ENCODE measurements at regions not wholly inside any gene's neighbourhood (a gene's known extent, or its start where the extent isn't known, plus 50 kb on each side); places are given as distances from the start of the nearest gene placed in this dataset.

DNA sequence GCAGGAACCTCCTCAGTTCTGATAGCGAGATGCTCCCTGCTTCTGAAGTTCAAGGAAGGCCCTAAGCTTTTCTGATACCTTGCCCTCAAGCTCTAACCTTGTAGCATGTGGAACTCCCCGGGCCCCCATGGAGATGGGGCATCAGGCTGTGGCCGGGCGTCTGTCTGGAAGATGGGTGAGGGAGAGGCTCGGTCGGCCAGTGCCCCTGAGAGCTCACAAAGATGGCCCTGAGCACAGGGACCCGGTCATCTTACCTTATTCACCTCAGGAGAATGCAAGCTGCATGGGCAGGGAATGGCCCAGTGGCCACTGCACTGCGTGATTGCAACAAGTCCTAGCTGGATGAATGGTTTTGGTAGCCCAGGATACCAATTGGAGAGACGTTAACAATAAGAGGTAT is 830.3 kb downstream of the TBC1D22A start:
- H3K4me3 ChIP-seq (ENCODE audit: low read depth, low read length): no peak overlapping the region
- no peak for DNase-seq (ENCODE audit: low read depth)

DNA sequence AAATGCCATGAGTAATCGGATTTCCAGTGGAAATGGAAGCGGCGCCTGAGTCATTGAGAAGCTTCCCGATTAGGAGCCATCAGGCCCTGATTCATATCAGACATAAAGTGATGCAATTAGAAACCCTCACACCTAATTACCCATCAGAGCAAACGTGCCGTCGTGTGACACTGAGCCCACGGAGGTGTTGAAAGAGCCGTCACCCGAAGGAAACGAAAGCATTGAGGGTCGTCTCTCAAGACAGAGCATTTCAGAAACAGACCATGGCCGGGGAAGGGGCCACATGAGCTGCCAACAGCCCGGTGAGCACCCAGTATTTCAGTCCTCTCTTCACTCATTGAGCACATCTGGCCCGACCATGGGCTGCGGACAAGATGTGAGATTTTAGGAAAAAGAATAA is 829.3 kb downstream of the TBC1D22A start:
- no peak overlapping the region for H3K4me3 ChIP-seq (ENCODE audit: low read depth, low read length)
- DNase-seq (ENCODE audit: low read depth): no peak
- TF ChIP-seq, protein P1, sequence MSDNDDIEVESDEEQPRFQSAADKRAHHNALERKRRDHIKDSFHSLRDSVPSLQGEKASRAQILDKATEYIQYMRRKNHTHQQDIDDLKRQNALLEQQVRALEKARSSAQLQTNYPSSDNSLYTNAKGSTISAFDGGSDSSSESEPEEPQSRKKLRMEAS (IDR thresholded peaks at IDR 0.05; ENCODE audit: low read depth, low read length): no peak
- TF ChIP-seq, protein P2, sequence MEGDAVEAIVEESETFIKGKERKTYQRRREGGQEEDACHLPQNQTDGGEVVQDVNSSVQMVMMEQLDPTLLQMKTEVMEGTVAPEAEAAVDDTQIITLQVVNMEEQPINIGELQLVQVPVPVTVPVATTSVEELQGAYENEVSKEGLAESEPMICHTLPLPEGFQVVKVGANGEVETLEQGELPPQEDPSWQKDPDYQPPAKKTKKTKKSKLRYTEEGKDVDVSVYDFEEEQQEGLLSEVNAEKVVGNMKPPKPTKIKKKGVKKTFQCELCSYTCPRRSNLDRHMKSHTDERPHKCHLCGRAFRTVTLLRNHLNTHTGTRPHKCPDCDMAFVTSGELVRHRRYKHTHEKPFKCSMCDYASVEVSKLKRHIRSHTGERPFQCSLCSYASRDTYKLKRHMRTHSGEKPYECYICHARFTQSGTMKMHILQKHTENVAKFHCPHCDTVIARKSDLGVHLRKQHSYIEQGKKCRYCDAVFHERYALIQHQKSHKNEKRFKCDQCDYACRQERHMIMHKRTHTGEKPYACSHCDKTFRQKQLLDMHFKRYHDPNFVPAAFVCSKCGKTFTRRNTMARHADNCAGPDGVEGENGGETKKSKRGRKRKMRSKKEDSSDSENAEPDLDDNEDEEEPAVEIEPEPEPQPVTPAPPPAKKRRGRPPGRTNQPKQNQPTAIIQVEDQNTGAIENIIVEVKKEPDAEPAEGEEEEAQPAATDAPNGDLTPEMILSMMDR (IDR thresholded peaks at IDR 0.05; ENCODE audit: low read depth, low read length): no peak
- TF ChIP-seq POLR2A (IDR thresholded peaks at IDR 0.05; ENCODE audit: extremely low read depth, insufficient read length) (no peak), MYC (IDR thresholded peaks at IDR 0.05; ENCODE audit: low read depth, low read length) (no peak)

More for the DNA sequence above, 830.3 kb downstream of the TBC1D22A start:
- TF ChIP-seq, protein P2 (IDR thresholded peaks at IDR 0.05; ENCODE audit: low read depth, low read length): no peak
- no peak for TF ChIP-seq MYC (IDR thresholded peaks at IDR 0.05; ENCODE audit: low read depth, low read length)
- TF ChIP-seq, protein P1 (IDR thresholded peaks at IDR 0.05; ENCODE audit: low read depth, low read length): no peak
- no peak for TF ChIP-seq POLR2A (IDR thresholded peaks at IDR 0.05; ENCODE audit: extremely low read depth, insufficient read length)

DNA sequence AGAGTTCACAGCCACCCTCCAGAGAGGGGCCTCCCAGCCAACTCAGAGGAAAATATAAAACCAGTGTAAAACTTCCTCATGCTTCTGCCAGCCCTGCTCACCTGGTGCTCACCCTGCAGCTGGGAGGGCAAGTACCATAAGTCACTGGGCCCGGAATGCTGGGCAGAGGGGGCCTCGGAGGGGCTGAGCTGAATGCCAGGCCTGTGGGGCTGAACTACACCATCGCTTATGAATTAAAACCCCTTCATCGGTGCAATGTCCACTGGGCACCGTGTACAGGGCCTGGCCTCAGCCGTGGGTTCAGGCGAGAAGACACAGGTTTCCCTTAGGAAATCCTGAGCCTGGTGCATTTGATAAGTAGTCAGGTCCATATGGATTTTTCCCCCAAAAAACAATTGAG is 828.6 kb downstream of the TBC1D22A start:
- H3K4me3 ChIP-seq (ENCODE audit: low read depth, low read length): no peak overlapping the region
- no peak for TF ChIP-seq MYC (IDR thresholded peaks at IDR 0.05; ENCODE audit: low read depth, low read length)
- TF ChIP-seq, protein P1 (IDR thresholded peaks at IDR 0.05; ENCODE audit: low read depth, low read length): no peak
- DNase-seq (ENCODE audit: low read depth): no peak

DNA sequence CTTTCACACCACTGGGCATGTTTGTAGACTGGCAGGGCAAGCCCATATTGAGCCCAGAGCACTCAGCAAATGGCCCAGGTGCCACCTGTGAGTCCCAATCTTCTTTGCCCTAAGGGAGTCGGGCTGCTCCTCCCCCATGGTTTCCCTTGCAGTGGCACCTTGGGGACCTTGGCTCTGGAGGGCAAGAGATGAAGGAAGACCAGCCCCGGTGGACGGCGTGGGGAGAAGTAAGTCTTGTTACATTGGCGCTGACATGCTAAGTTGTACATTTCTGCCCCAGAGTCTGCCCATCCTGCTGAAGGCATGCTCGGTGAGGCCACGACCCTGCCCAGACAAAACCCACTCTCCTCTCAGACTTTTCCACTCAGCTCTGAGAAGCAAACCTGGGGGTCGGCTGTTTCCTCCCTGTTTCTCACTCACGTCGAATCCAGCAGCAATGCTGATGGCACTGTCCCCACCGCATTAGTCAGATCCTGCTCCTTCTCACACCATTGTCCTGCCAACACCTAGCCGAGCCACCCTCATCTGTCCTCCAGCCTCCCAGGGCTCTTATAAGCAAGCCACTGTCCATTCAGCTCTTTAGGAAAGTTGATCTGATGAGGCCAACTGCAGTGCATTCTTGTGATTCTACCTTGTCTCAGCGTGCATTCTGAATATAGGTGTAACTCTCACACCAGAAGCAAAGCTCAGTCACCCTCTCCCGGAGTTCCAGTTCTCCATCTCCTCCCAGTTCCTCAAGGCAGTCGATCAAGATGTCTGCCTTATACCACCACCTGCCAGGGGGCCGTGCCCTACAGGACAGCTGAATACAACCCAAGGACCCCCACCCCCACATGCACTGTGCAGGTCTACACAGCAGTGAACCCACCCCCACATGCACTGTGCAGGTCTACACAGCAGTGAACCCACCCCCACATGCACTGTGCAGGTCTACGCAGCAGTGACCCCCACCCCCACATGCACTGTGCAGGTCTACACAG is 827.1 kb downstream of the TBC1D22A start:
- no peak overlapping the region for H3K4me3 ChIP-seq (ENCODE audit: low read depth, low read length)
- TF ChIP-seq, protein P1 (IDR thresholded peaks at IDR 0.05; ENCODE audit: low read depth, low read length): no peak
- TF ChIP-seq, protein P2 (IDR thresholded peaks at IDR 0.05; ENCODE audit: low read depth, low read length): no peak
- no peak for TF ChIP-seq MYC (IDR thresholded peaks at IDR 0.05; ENCODE audit: low read depth, low read length)
- DNase-seq (ENCODE audit: low read depth): no peak

DNA sequence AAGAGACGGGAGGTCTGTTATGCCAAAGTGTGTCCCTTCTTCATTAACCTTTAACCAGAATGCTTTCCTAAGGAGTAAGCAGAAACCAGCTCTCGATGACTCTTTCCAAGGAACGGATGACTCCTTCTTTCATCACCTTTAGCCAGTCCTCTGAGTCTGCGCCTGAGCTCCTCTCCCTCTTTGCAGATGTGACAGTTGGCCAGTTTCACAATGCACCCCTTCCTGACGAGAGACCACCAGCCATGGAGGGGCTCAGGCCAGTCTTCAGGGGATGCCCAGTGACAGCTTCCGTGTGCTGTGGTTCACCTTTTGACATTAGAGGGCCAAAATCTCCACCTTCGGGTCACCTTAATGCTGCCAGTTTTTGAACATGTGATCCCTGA is 826.1 kb downstream of the TBC1D22A start:
- TF ChIP-seq, protein P1 (IDR thresholded peaks at IDR 0.05; ENCODE audit: low read depth, low read length): no peak
- no peak for TF ChIP-seq MYC (IDR thresholded peaks at IDR 0.05; ENCODE audit: low read depth, low read length)
- TF ChIP-seq POLR2A (IDR thresholded peaks at IDR 0.05; ENCODE audit: extremely low read depth, insufficient read length): no peak
- TF ChIP-seq, protein P2 (IDR thresholded peaks at IDR 0.05; ENCODE audit: low read depth, low read length): no peak
- DNase-seq (ENCODE audit: low read depth): no peak
- H3K4me3 ChIP-seq (ENCODE audit: low read depth, low read length): no peak overlapping the region

DNA sequence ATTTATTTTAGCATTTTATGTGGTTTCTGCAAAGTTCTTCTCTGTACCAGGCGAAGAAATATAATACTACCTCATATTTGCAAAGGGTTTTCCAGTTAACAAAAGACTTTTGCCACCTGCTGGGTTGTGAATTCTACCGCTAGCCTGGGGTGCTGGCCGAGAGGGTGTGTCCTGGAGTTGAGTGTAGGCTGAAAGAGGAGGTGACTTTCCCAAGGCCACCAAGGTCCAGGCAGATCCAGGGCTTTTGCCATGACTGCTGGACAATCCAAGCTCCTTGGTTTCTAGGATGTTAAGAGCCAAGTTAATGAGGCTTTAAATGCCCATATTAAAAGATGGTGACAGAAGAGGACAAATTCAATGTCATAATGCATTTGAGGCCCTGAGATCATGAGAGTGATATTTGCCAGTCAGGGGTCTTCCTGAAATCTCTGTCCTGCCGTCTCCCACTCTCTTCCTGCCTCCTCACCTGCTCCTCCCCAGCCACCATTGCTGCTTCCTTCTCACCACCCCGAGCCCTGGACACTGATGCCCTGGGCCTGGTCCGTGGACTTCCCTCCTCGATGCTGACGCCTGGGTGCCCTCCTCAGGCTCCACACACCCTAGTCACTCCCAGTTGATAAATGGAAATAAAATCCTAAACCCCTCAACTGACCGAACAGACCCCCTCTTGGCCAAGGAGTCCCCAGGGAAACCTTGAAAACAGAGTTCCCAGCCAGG is 825.6 kb downstream of the TBC1D22A start:
- no peak for DNase-seq (ENCODE audit: low read depth)
- TF ChIP-seq, protein P1 (IDR thresholded peaks at IDR 0.05; ENCODE audit: low read depth, low read length): no peak
- no peak overlapping the region for H3K4me3 ChIP-seq (ENCODE audit: low read depth, low read length)

Data from NB4 (cell line).